PC-3 (cell line): ENCODE measurements at regions not wholly inside any gene's neighbourhood (a gene's known extent, or its start where the extent isn't known, plus 50 kb on each side); places are given as distances from the start of the nearest gene placed in this dataset.

Source experiments
- ATAC-seq: fragments of 200-7000 bp; cut with Tn5 transposase; 2 replicates; pipeline ENCODE4 v1.9.1; 2020; ENCODE audit warnings: mild to moderate bottlenecking, moderate library complexity
- BruUV-seq: library from RNA; stranded (reverse); fragments of 400-500 nt; replicated peaks from 2 replicates; lab custom pipeline; 2021; lab: Mats Ljungman, UMichigan
- CTCF ChIA-PET: fragments of 300-600 bp; sonication (Branson Sonifier 250); formaldehyde crosslinking; loops from one replicate; lab custom pipeline; 2022; ENCODE audit warnings: antibody characterized with exemption; lab: Charles Lee
- POLR2A ChIA-PET: fragments of 300-600 bp; sonication (Branson Sonifier 250); formaldehyde crosslinking; loops from one replicate; lab custom pipeline; 2022; ENCODE audit warnings: antibody characterized with exemption; ENCODE audit not compliant: unreplicated experiment; lab: Charles Lee
- DNase-seq: peaks from one replicate; pipeline ENCODE4 v3.0.0-alpha.2; 2015
- H2AFZ ChIP-seq: fragments of 300-600 bp; sonication (generic); 2 replicates; pipeline ENCODE4 v1.6.0; 2016; ENCODE audit warnings: antibody characterized with exemption, low read length
- H3F3A ChIP-seq: fragments of 300-600 bp; sonication (generic); one replicate; pipeline ENCODE4 v1.6.0; 2017; ENCODE audit warnings: antibody characterized with exemption, low read length, control low read depth, mild to moderate bottlenecking; ENCODE audit not compliant: unreplicated experiment
- H3K27ac ChIP-seq: fragments of 300-600 bp; sonication (generic); 2 replicates; pipeline ENCODE4 v1.5.1; 2016; ENCODE audit warnings: mild to moderate bottlenecking, low read length
- H3K27me3 ChIP-seq: fragments of 300-600 bp; sonication (generic); 2 replicates; pipeline ENCODE4 v1.6.1; 2016; ENCODE audit warnings: low read length, mixed read lengths
- H3K36me3 ChIP-seq: fragments of 300-600 bp; sonication (generic); 2 replicates; pipeline ENCODE4 v1.6.1; 2016; ENCODE audit warnings: low read depth, mixed run types, low read length, mixed read lengths
- H3K4me1 ChIP-seq: fragments of 300-600 bp; sonication (generic); 2 replicates; pipeline ENCODE4 v1.5.1; 2016; ENCODE audit warnings: low read length; ENCODE audit not compliant: insufficient read depth
- H3K4me2 ChIP-seq: fragments of 300-600 bp; sonication (generic); 2 replicates; pipeline ENCODE4 v1.6.0; 2016; ENCODE audit warnings: low read length
- H3K4me3 ChIP-seq: fragments of 300-600 bp; sonication (generic); 2 replicates; pipeline ENCODE4 v1.5.1; 2016; ENCODE audit warnings: mild to moderate bottlenecking, low read length, mixed read lengths
- H3K79me2 ChIP-seq: fragments of 300-600 bp; sonication (generic); 2 replicates; pipeline ENCODE4 v1.6.1; 2017; ENCODE audit warnings: low read length, mixed read lengths
- H3K9ac ChIP-seq: fragments of 300-600 bp; sonication (generic); 2 replicates; pipeline ENCODE4 v1.6.0; 2016; ENCODE audit warnings: mild to moderate bottlenecking, low read length
- H3K9me2 ChIP-seq: fragments of 300-600 bp; sonication (generic); replicated peaks from 2 replicates; pipeline ENCODE4 v1.6.1; 2016; ENCODE audit warnings: mixed run types, low read length, mixed read lengths
- H3K9me3 ChIP-seq: fragments of 300-600 bp; sonication (generic); 2 replicates; pipeline ENCODE4 v1.6.1; 2016; ENCODE audit warnings: low read length, mixed read lengths
- H4K20me1 ChIP-seq: fragments of 300-600 bp; sonication (generic); 2 replicates; pipeline ENCODE4 v1.6.1; 2016; ENCODE audit warnings: low read length, mixed read lengths
- EZH2 ChIP-seq: fragments of 300-600 bp; sonication (generic); IDR thresholded peaks from one replicate; pipeline ENCODE4 v1.6.1; 2017; ENCODE audit warnings: antibody characterized with exemption, mild to moderate bottlenecking, low read length; ENCODE audit not compliant: unreplicated experiment
- EZH2phosphoT487 ChIP-seq: fragments of 300-600 bp; sonication (generic); IDR thresholded peaks from 2 replicates; pipeline ENCODE4 v1.6.1; 2018; ENCODE audit warnings: mild to moderate bottlenecking, antibody characterized with exemption, low read length, borderline replicate concordance
- intact Hi-C: fragments of 100-400 bp; cut with micrococcal nuclease; formaldehyde crosslinking; loops from 2 replicates; pipeline ENCODE4 v1.9.0; 2023
- TF ChIP-seq, protein P1 (sequence below): fragments of 300-600 bp; sonication (generic); conservative IDR thresholded peaks from 2 replicates; pipeline ENCODE4 v1.5.1; 2017; ENCODE audit warnings: antibody characterized with exemption, low read depth, mild to moderate bottlenecking, low read length

GRCh38 chr13:39938596-39938995, 283.1 kb downstream of the COG6 start:
- Histone ChIP-seq H4K20me1 (no peaks in the 10 kb centered on the region), H3K4me3 (no peak overlapping the region), H2AFZ (no peak overlapping the region), H3K27me3 (no peaks in the 10 kb centered on the region), H3F3A (no peaks in the 10 kb centered on the region), H3K36me3 (no peaks in the 10 kb centered on the region), H3K27ac (no peak overlapping the region), H3K9me3 (no peaks in the 10 kb centered on the region), H3K9me2 (no peaks in the 10 kb centered on the region), H3K9ac (no peak overlapping the region), H3K4me1 (no peaks in the 10 kb centered on the region), H3K79me2 (no peaks in the 10 kb centered on the region), H3K4me2 (no peak overlapping the region)
- ChIA-PET POLR2A (no interaction called here), CTCF (no interaction called here)
- TF ChIP-seq, protein P1, sequence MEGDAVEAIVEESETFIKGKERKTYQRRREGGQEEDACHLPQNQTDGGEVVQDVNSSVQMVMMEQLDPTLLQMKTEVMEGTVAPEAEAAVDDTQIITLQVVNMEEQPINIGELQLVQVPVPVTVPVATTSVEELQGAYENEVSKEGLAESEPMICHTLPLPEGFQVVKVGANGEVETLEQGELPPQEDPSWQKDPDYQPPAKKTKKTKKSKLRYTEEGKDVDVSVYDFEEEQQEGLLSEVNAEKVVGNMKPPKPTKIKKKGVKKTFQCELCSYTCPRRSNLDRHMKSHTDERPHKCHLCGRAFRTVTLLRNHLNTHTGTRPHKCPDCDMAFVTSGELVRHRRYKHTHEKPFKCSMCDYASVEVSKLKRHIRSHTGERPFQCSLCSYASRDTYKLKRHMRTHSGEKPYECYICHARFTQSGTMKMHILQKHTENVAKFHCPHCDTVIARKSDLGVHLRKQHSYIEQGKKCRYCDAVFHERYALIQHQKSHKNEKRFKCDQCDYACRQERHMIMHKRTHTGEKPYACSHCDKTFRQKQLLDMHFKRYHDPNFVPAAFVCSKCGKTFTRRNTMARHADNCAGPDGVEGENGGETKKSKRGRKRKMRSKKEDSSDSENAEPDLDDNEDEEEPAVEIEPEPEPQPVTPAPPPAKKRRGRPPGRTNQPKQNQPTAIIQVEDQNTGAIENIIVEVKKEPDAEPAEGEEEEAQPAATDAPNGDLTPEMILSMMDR = no peak
- TF ChIP-seq EZH2phosphoT487 (no peak), EZH2 (no peak)
- intact Hi-C loops = no loop called here
- DNase-seq (no peak), ATAC-seq (no peak)
- no TSS peak for BruUV-seq

DNA sequence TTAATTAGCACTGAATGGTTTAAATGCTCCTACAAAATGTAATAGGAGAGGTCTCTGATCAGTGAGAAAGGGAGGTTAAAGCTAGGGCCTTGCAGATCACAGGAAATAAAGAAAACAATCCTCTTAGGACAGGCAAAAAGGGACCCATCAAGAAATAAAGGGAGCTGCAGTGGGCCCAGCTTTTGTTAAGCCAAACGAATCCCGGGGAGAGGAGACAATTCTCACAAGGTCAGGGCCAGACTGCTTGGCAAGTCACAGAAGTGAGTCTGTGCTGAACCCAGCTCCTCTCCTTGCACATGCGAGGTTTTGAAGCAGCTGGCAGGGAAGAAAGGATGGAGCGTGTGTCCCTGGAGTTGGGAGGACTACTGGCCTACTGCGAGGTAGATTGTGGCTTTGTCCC, 285.8 kb downstream of the COG6 start:
- no peak overlapping the region for H2AFZ ChIP-seq
- no peaks in the 10 kb centered on the region for H3K4me1 ChIP-seq
- ATAC-seq = no peak

More for the DNA sequence above, 285.8 kb downstream of the COG6 start:
- intact Hi-C loops = loop anchor here (5.0 kb wide), 2 partner anchors 159 to 259 kb away; no protein-coding TSS in a partner anchor
- no peaks in the 10 kb centered on the region for H3K27me3 ChIP-seq
- H3K4me3 ChIP-seq = no peak overlapping the region
- no peaks in the 10 kb centered on the region for H4K20me1 ChIP-seq
- CTCF ChIA-PET = no interaction called here
- no peaks in the 10 kb centered on the region for H3K79me2 ChIP-seq
- H3K4me2 ChIP-seq = no peak overlapping the region
- H3K9me2 ChIP-seq = no peaks in the 10 kb centered on the region
- H3K9me3 ChIP-seq = no peaks in the 10 kb centered on the region
- no peaks in the 10 kb centered on the region for H3K36me3 ChIP-seq
- POLR2A ChIA-PET = no interaction called here
- no peak overlapping the region for H3K9ac ChIP-seq
- no TSS peak for BruUV-seq
- no peaks in the 10 kb centered on the region for H3F3A ChIP-seq
- no peak for TF ChIP-seq EZH2
- TF ChIP-seq, protein P1 = no peak
- no peak for TF ChIP-seq EZH2phosphoT487
- H3K27ac ChIP-seq = no peak overlapping the region
- no peak for DNase-seq
